BE2C (cell line): ENCODE measurements at regions not wholly inside any gene's neighbourhood (a gene's known extent, or its start where the extent isn't known, plus 50 kb on each side); places are given as distances from the start of the nearest gene placed in this dataset.
A peak's percentile ranks its signal among the peaks of the same experiment; 100 is the strongest.

Experiments used
- DNase-seq: peaks from one replicate; pipeline ENCODE4 v3.0.0-alpha.2; 2020
- H3K27me3 ChIP-seq: fragments of 250-450 bp; sonication (Bioruptor Pico); 2 replicates; pipeline ENCODE4 v1.5.1; 2020; ENCODE audit warnings: mild to moderate bottlenecking
- H3K36me3 ChIP-seq: fragments of 250-450 bp; sonication (Bioruptor Pico); 2 replicates; pipeline ENCODE4 v1.5.1; 2020; ENCODE audit warnings: mild to moderate bottlenecking
- H3K4me1 ChIP-seq: fragments of 250-450 bp; sonication (Bioruptor Pico); 2 replicates; pipeline ENCODE4 v1.5.1; 2020
- H3K4me3 ChIP-seq: 2 replicates; pipeline ENCODE4 v1.5.1; 2011; ENCODE audit warnings: low read depth, low read length
- H3K9me3 ChIP-seq: fragments of 250-450 bp; sonication (Bioruptor Pico); 2 replicates; pipeline ENCODE4 v1.5.1; 2020
- CTCF ChIP-seq: IDR thresholded peaks from 2 replicates; pipeline ENCODE4 v1.5.1; 2012; ENCODE audit warnings: mild to moderate bottlenecking, low read depth, low read length

GRCh38 chr3:107432013-107432515, 54.8 kb downstream of the CCDC54 start:
- no peak for TF ChIP-seq CTCF
- Histone ChIP-seq H3K4me1 (no peaks in the 10 kb centered on the region), H3K4me3 (peak overlapping the region; percentile 78), H3K36me3 (no peaks in the 10 kb centered on the region), H3K27me3 (no peaks in the 10 kb centered on the region), H3K9me3 (no peaks in the 10 kb centered on the region)
- DNase-seq, result no peak

- no peak for TF ChIP-seq CTCF
- no peak for DNase-seq
- Histone ChIP-seq H3K36me3 (no peaks in the 10 kb centered on the region), H3K9me3 (no peaks in the 10 kb centered on the region), H3K27me3 (no peaks in the 10 kb centered on the region), H3K4me3 (no peak overlapping the region; the same call in 1 of the 2 replicates), H3K4me1 (no peaks in the 10 kb centered on the region)
These were observed 55.4 kb downstream of the CCDC54 start for GRCh38 chr3:107432646-107433045.

- no peaks in the 10 kb centered on the region for H3K36me3 ChIP-seq
- DNase-seq, result no peak
- no peaks in the 10 kb centered on the region for H3K9me3 ChIP-seq
- no peaks in the 10 kb centered on the region for H3K27me3 ChIP-seq
- H3K4me3 ChIP-seq, result no peak overlapping the region
- TF ChIP-seq CTCF, result no peak
- H3K4me1 ChIP-seq, result no peaks in the 10 kb centered on the region
These were observed 58.8 kb downstream of the CCDC54 start for GRCh38 chr3:107436029-107436428.

GRCh38 chr3:107438671-107439070, 61.4 kb downstream of the CCDC54 start:
- DNase-seq, result no peak
- Histone ChIP-seq H3K27me3 (no peaks in the 10 kb centered on the region), H3K9me3 (no peaks in the 10 kb centered on the region), H3K4me1 (no peaks in the 10 kb centered on the region), H3K4me3 (no peak overlapping the region), H3K36me3 (no peaks in the 10 kb centered on the region)
- no peak for TF ChIP-seq CTCF

- H3K4me1 ChIP-seq, result no peaks in the 10 kb centered on the region
- no peak for DNase-seq
- no peaks in the 10 kb centered on the region for H3K27me3 ChIP-seq
- no peak overlapping the region for H3K4me3 ChIP-seq
- TF ChIP-seq CTCF, result no peak
- no peaks in the 10 kb centered on the region for H3K36me3 ChIP-seq
- no peaks in the 10 kb centered on the region for H3K9me3 ChIP-seq
These were observed 64.4 kb downstream of the CCDC54 start for GRCh38 chr3:107441617-107442016.

GRCh38 chr3:107443461-107443860, 66.2 kb downstream of the CCDC54 start:
- no peak for DNase-seq
- no peak for TF ChIP-seq CTCF
- no peaks in the 10 kb centered on the region for H3K36me3 ChIP-seq
- no peaks in the 10 kb centered on the region for H3K9me3 ChIP-seq
- H3K4me3 ChIP-seq, result no peak overlapping the region
- no peaks in the 10 kb centered on the region for H3K27me3 ChIP-seq
- H3K4me1 ChIP-seq, result no peaks in the 10 kb centered on the region
